A549 (cell line): ENCODE measurements at regions not wholly inside any gene's neighbourhood (a gene's known extent, or its start where the extent isn't known, plus 50 kb on each side); places are given as distances from the start of the nearest gene placed in this dataset.

Source experiments
- ATAC-seq, 2 experiments: fragments of 200-7000 bp in 1 of 2; fragments of >200 bp in 1 of 2; cut with Nextera tagmentation in 1 of 2; cut with Tn5 transposase in 1 of 2; 3 replicates each; pipeline versions ENCODE4 v1.8.0 to v1.9.1; 2018 to 2020; ENCODE audit warnings: mild to moderate bottlenecking in 1 of 2, moderate library complexity in 1 of 2
- CTCF ChIA-PET: fragments of 300-600 bp; sonication (Branson Sonifier 250); formaldehyde crosslinking; extraction: SDS; loops from one replicate; lab custom pipeline; 2021; ENCODE audit warnings: antibody characterized with exemption, inconsistent platforms; lab: Yijun Ruan, JAX
- POLR2A ChIA-PET: fragments of 350-600 bp; formaldehyde crosslinking; extraction: SDS; loops from one replicate; lab custom pipeline; 2021; ENCODE audit warnings: antibody characterized with exemption, inconsistent platforms; lab: Yijun Ruan, JAX
- DNase-seq, 2 experiments: peaks; one replicate each; pipeline versions ENCODE4 v3.0.0 to v3.0.0-alpha.2; 2011 to 2016; ENCODE audit warnings: low read depth in 1 of 2, low spot score in 1 of 2
- FAIRE-seq: peaks from 2 replicates; lab custom pipeline; 2011; peaks lifted over from hg19 to GRCh38; lab: Jason Lieb, UNC
- H3K27ac ChIP-seq, 2 experiments: fragments of >200 bp; sonication (Bioruptor Twin); formaldehyde crosslinking; 3 replicates each; pipeline ENCODE4 v1.5.1; 2016 to 2017
- H3K4me1 ChIP-seq: fragments of >200 bp; sonication (Bioruptor Twin); formaldehyde crosslinking; 3 replicates; pipeline ENCODE4 v1.6.1; 2016
- H3K4me2 ChIP-seq: fragments of >200 bp; sonication (Bioruptor Twin); formaldehyde crosslinking; 3 replicates; pipeline ENCODE4 v1.6.1; 2016
- H3K4me3 ChIP-seq: fragments of >200 bp; sonication (Bioruptor Twin); formaldehyde crosslinking; 3 replicates; pipeline ENCODE4 v1.5.1; 2016
- H3K9me3 ChIP-seq: fragments of >200 bp; sonication (Bioruptor Twin); formaldehyde crosslinking; 3 replicates; pipeline ENCODE4 v1.6.1; 2016
- CBX8 ChIP-seq: fragments of 200-600 bp; sonication (generic); IDR thresholded peaks from 2 replicates; pipeline ENCODE4 v1.6.1; 2016
- EHF ChIP-seq: fragments of 250-450 bp; sonication (Bioruptor Pico); IDR thresholded peaks from 2 replicates; pipeline ENCODE4 v1.5.0; 2020; ENCODE audit warnings: mild to moderate bottlenecking
- ESRRA ChIP-seq: fragments of 150-350 bp; IDR thresholded peaks from 2 replicates; pipeline ENCODE4 v1.6.1; 2014; ENCODE audit warnings: mild to moderate bottlenecking, low read length, borderline replicate concordance
- FOSL2 ChIP-seq, 2 experiments: fragments of 450-650 bp in 1 of 2; fragments of >200 bp in 1 of 2; sonication (Bioruptor Twin) in 1 of 2; formaldehyde crosslinking; IDR thresholded peaks; 2 replicates each; pipeline versions ENCODE4 v1.5.0 to v1.6.1; 2016 to 2020; ENCODE audit warnings: mild to moderate bottlenecking in 1 of 2, moderate library complexity in 1 of 2
- FOXS1 ChIP-seq: fragments of 250-450 bp; sonication (Bioruptor Pico); IDR thresholded peaks from 2 replicates; pipeline ENCODE4 v1.5.0; 2020; ENCODE audit warnings: mild to moderate bottlenecking, moderate library complexity
- HOXB5 ChIP-seq: fragments of 250-450 bp; sonication (Bioruptor Pico); IDR thresholded peaks from 2 replicates; pipeline ENCODE4 v1.5.0; 2020; ENCODE audit warnings: mild to moderate bottlenecking, moderate library complexity
- JUN ChIP-seq, 2 experiments: fragments of >200 bp; sonication (Bioruptor Twin); formaldehyde crosslinking; IDR thresholded peaks; 2 replicates in 1 of 2; 3 replicates in 1 of 2; pipeline ENCODE4 v1.6.1; 2016 to 2017
- JUNB ChIP-seq: fragments of >200 bp; sonication (Bioruptor Twin); formaldehyde crosslinking; IDR thresholded peaks from 2 replicates; pipeline ENCODE4 v1.6.1; 2016
- KDM1A ChIP-seq: fragments of 200-600 bp; sonication (generic); IDR thresholded peaks from 2 replicates; pipeline ENCODE4 v1.6.1; 2016; ENCODE audit warnings: low read depth, mild to moderate bottlenecking
- KDM5A ChIP-seq: fragments of 200-600 bp; sonication (generic); IDR thresholded peaks from 2 replicates; pipeline ENCODE4 v1.6.1; 2016; ENCODE audit warnings: antibody characterized with exemption, mild to moderate bottlenecking
- MAFK ChIP-seq: fragments of 450-650 bp; IDR thresholded peaks from 2 replicates; pipeline ENCODE4 v1.6.1; 2014; ENCODE audit not compliant: partially characterized antibody
- NFE2L2 ChIP-seq: fragments of 150-350 bp; conservative IDR thresholded peaks from 2 replicates; pipeline ENCODE4 v1.6.1; 2014; ENCODE audit warnings: low read length
- NPAS2 ChIP-seq: fragments of 250-450 bp; sonication (Bioruptor Pico); IDR thresholded peaks from 2 replicates; pipeline ENCODE4 v1.8.0; 2022; ENCODE audit warnings: mild to moderate bottlenecking, moderate library complexity, borderline replicate concordance
- PHF8 ChIP-seq: fragments of 200-600 bp; sonication (generic); IDR thresholded peaks from 2 replicates; pipeline ENCODE4 v1.6.1; 2016; ENCODE audit warnings: low read depth, mild to moderate bottlenecking, antibody characterized with exemption, moderate library complexity, borderline replicate concordance
- RFX5 ChIP-seq: fragments of 450-650 bp; IDR thresholded peaks from 2 replicates; pipeline ENCODE4 v1.7.1; 2014; ENCODE audit warnings: antibody characterized with exemption, mild to moderate bottlenecking, moderate library complexity
- SMC3 ChIP-seq: fragments of >200 bp; sonication (Bioruptor Twin); formaldehyde crosslinking; IDR thresholded peaks from 3 replicates; pipeline ENCODE4 v1.6.1; 2018; ENCODE audit warnings: inconsistent platforms
- TP53 ChIP-seq: fragments of 250-450 bp; sonication (Bioruptor Pico); IDR thresholded peaks from 2 replicates; pipeline ENCODE4 v1.5.0; 2021; ENCODE audit warnings: mild to moderate bottlenecking, moderate library complexity
- ZSCAN20 ChIP-seq: fragments of 250-450 bp; sonication (Bioruptor Pico); IDR thresholded peaks from 2 replicates; pipeline ENCODE4 v1.8.0; 2022; ENCODE audit warnings: mild to moderate bottlenecking, moderate library complexity
- WGBS: methylation state at CpG from one replicate; pipeline ENCODE4 v1.1.6; 2017; ENCODE audit errors: missing lambda C conversion rate; 5-methylcytosine and 5-hydroxymethylcytosine counted together
- TF ChIP-seq, protein P1 (sequence below): fragments of 450-650 bp; IDR thresholded peaks from 2 replicates; pipeline ENCODE4 v1.6.1; 2014; ENCODE audit warnings: antibody characterized with exemption
- TF ChIP-seq, protein P2 (sequence below): IDR thresholded peaks from 2 replicates; pipeline ENCODE4 v1.6.1; 2012
- TF ChIP-seq, protein P3 (sequence below): fragments of 250-450 bp; sonication (Bioruptor Pico); IDR thresholded peaks from 2 replicates; pipeline ENCODE4 v1.5.0; 2020; ENCODE audit warnings: low read depth, mild to moderate bottlenecking, moderate library complexity
- TF ChIP-seq, protein P4 (sequence below): fragments of >200 bp; sonication (Bioruptor Twin); formaldehyde crosslinking; IDR thresholded peaks from 2 replicates; pipeline ENCODE4 v1.6.1; 2016
- TF ChIP-seq, protein P5 (sequence below): fragments of >200 bp; sonication (Bioruptor Twin); formaldehyde crosslinking; IDR thresholded peaks from 3 replicates; pipeline ENCODE4 v1.6.1; 2016
- TF ChIP-seq, protein P6 (sequence below): fragments of 150-350 bp; IDR thresholded peaks from 2 replicates; pipeline ENCODE4 v1.6.1; 2014; ENCODE audit warnings: low read depth, mild to moderate bottlenecking, low read length

DNA sequence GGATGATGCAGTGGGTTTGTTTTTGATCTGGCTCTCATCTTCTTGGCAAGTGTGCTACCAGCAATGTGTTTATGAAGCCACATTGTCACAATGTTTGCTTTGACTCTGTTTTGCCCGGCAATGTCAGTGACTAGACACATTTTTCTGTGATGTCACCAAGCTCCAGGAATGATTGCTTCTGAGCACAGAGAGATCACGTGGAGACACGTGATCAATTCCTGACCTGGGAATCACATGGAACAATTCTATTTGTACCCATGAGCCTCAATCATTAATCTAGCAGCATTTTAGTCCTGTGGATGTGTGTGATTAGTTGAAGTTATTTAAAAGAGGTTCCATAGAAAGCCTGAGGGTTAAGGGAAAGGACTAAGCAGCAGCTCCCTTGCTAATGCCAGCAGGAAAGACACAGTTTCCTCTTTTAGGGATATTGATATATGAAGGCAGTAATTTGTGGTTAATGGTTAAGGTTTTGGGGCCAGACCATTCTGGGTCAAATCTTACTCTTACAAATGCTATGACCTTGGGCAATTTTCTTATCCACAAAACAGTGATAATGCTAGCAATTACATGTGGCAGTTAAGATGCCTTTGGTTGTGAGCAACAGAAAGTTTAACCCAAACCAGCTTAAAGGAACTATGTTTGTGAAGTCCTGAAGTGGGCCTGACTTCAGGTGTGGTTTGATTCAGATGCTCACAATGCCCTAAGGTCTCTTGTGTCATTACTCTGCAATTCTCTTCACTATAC is 59.0 kb downstream of the FASLG start:
- H3K4me1 ChIP-seq: peaks cover 14% of the 10 kb centered on the region
- TF ChIP-seq ZSCAN20 (CRISPR knock-in tag): no peak
- no peak for TF ChIP-seq JUNB
- peak; percentile 60 for TF ChIP-seq NFE2L2
- no peak for TF ChIP-seq FOSL2 (IDR thresholded peaks at IDR 0.05)
- peak; percentile 37; the same call in 1 of the 2 replicates for TF ChIP-seq FOSL2 (CRISPR knock-in tag; IDR thresholded peaks at IDR 0.05)
- peak; percentile 40; the same call in 1 of the 2 replicates for TF ChIP-seq NPAS2 (CRISPR knock-in tag)
- TF ChIP-seq ESRRA: no peak
- peak; percentile 84 for TF ChIP-seq MAFK
- TF ChIP-seq, protein P1, sequence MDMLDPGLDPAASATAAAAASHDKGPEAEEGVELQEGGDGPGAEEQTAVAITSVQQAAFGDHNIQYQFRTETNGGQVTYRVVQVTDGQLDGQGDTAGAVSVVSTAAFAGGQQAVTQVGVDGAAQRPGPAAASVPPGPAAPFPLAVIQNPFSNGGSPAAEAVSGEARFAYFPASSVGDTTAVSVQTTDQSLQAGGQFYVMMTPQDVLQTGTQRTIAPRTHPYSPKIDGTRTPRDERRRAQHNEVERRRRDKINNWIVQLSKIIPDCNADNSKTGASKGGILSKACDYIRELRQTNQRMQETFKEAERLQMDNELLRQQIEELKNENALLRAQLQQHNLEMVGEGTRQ: peak; percentile 96
- TF ChIP-seq, all 56 proteins: peak for 5
- Histone ChIP-seq H3K4me2 (peak overlapping the region; percentile 54), H3K9me3 (no peaks in the 10 kb centered on the region), H3K4me3 (no peak overlapping the region), H3K27ac (peak overlapping the region; percentile 43 to 48; a peak in 5 of 6 replicates)
- FAIRE-seq (no peak), ATAC-seq (peak; percentile 68 to 70; a peak in 4 of 6 replicates), DNase-seq (peak; percentile 23 to 79)
- ChIA-PET CTCF (interaction anchor here (0.6 to 6.1 kb wide), 8 partner anchors 25 to 1500 kb away, joined by 3 to 62 read pairs (median 8); no protein-coding TSS in a partner anchor), POLR2A (no interaction called here)
- WGBS: 5% methylated on average over 3 of the region's 3 CpGs

DNA sequence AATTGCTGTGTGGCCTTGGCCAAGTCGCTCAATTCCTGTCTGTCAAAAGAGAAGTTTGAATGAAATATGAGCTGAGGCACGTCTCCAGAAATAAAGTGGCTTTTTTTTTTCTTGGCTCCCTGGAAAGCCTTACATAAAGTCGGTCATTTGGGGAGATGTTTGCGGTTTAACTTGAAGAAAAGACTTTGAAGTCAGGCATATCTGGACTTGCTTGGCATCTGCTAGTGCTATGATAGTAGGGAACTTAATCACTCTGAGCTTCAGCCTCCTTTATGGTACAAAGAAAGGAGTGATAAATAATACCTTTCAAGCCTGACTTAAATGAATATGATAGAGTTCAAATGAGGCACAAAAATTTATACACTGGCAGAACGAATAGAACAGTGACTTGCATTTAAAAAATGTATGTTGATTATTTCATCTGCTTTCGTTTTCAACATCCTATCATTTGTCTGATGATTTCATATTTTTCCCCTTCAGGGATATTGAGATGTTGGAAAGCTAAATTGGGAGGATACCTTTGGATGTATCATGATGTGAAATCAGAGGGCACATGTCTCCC is 60.2 kb downstream of the FASLG start:
- ChIA-PET CTCF (interaction anchor here (0.6 to 6.1 kb wide), 27 partner anchors 9 to 294 kb away, joined by 3 to 62 read pairs (median 5); partner anchors contain the start of gene PIGC), POLR2A (interaction anchor here (1.3 kb wide), 1 partner anchor 187 kb away, joined by 5 read pairs; no protein-coding TSS in a partner anchor)
- 55% methylated on average over 6 of the region's 6 CpGs for WGBS
- peak in 1 of 2 experiments; percentile 18; a peak in 1 of 6 replicates for ATAC-seq
- FAIRE-seq: no peak
- Histone ChIP-seq H3K4me1 (peaks cover 14% of the 10 kb centered on the region), H3K27ac (peak overlapping the region in 1 of 2 experiments; percentile 29; a peak in 1 of 6 replicates), H3K9me3 (no peaks in the 10 kb centered on the region), H3K4me3 (no peak overlapping the region), H3K4me2 (peak overlapping the region; percentile 38; the same call in 1 of the 3 replicates)
- DNase-seq: no peak
- TF ChIP-seq KDM1A (no peak), FOXS1 (no peak), ESRRA (no peak), JUN (IDR thresholded peaks at IDR 0.05) (no peak), KDM5A (no peak), MAFK (no peak), PHF8 (no peak), EHF (CRISPR knock-in tag) (no peak), ZSCAN20 (CRISPR knock-in tag) (no peak), SMC3 (no peak), TP53 (CRISPR knock-in tag) (no peak), HOXB5 (CRISPR knock-in tag) (no peak), RFX5 (no peak), CBX8 (no peak)
- TF ChIP-seq, protein P2, sequence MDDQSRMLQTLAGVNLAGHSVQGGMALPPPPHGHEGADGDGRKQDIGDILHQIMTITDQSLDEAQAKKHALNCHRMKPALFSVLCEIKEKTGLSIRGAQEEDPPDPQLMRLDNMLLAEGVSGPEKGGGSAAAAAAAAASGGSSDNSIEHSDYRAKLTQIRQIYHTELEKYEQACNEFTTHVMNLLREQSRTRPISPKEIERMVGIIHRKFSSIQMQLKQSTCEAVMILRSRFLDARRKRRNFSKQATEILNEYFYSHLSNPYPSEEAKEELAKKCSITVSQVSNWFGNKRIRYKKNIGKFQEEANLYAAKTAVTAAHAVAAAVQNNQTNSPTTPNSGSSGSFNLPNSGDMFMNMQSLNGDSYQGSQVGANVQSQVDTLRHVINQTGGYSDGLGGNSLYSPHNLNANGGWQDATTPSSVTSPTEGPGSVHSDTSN: no peak
- TF ChIP-seq, protein P3, sequence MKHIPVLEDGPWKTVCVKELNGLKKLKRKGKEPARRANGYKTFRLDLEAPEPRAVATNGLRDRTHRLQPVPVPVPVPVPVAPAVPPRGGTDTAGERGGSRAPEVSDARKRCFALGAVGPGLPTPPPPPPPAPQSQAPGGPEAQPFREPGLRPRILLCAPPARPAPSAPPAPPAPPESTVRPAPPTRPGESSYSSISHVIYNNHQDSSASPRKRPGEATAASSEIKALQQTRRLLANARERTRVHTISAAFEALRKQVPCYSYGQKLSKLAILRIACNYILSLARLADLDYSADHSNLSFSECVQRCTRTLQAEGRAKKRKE (CRISPR knock-in tag): no peak
- TF ChIP-seq, protein P4, sequence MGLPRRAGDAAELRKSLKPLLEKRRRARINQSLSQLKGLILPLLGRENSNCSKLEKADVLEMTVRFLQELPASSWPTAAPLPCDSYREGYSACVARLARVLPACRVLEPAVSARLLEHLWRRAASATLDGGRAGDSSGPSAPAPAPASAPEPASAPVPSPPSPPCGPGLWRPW: no peak
- TF ChIP-seq, protein P5, sequence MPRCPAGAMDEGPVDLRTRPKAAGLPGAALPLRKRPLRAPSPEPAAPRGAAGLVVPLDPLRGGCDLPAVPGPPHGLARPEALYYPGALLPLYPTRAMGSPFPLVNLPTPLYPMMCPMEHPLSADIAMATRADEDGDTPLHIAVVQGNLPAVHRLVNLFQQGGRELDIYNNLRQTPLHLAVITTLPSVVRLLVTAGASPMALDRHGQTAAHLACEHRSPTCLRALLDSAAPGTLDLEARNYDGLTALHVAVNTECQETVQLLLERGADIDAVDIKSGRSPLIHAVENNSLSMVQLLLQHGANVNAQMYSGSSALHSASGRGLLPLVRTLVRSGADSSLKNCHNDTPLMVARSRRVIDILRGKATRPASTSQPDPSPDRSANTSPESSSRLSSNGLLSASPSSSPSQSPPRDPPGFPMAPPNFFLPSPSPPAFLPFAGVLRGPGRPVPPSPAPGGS: no peak
- TF ChIP-seq, protein P6, sequence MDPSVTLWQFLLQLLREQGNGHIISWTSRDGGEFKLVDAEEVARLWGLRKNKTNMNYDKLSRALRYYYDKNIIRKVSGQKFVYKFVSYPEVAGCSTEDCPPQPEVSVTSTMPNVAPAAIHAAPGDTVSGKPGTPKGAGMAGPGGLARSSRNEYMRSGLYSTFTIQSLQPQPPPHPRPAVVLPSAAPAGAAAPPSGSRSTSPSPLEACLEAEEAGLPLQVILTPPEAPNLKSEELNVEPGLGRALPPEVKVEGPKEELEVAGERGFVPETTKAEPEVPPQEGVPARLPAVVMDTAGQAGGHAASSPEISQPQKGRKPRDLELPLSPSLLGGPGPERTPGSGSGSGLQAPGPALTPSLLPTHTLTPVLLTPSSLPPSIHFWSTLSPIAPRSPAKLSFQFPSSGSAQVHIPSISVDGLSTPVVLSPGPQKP: no peak
